KBM-7 (cell line): ENCODE measurements at regions not wholly inside any gene's neighbourhood (a gene's known extent, or its start where the extent isn't known, plus 50 kb on each side); places are given as distances from the start of the nearest gene placed in this dataset.

Experiments
- DNase-seq: peaks from one replicate; pipeline ENCODE4 v3.0.0-alpha.2; 2015
- in situ Hi-C: fragments of 300-500 bp; cut with MboI; formaldehyde crosslinking; loops from 2 replicates; pipeline ENCODE4 v1.14.3; 2020; ENCODE audit warnings: low sequenced_read_pairs, low pct_unique_long_range_greater_than_20kb, mixed read lengths

GRCh38 chr15:99440551-99441443 is 125.0 kb upstream of the MEF2A start:
- in situ Hi-C loops: no loop called here
- no peak for DNase-seq

GRCh38 chr15:99441444-99441800 is 124.4 kb upstream of the MEF2A start:
- in situ Hi-C loops: no loop called here
- no peak for DNase-seq

DNA sequence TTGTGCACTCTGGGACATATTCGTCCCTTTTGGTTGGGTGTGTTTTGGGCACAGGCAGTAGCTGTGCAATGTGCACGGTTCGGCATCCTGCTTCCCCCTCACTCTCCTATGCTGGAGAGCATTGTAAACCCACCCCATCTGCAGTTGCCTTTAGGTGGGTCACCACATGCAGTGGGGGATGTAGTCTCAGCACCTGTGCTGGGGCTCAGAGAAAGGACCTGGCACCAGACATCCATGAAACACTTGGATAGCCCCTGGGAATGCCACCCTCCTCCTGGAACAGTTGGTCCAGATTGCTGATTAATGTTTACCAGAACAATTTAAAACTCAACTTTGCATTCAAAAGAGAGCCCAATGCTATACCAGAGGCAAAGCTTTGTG is 123.9 kb upstream of the MEF2A start:
- DNase-seq: no peak

DNA sequence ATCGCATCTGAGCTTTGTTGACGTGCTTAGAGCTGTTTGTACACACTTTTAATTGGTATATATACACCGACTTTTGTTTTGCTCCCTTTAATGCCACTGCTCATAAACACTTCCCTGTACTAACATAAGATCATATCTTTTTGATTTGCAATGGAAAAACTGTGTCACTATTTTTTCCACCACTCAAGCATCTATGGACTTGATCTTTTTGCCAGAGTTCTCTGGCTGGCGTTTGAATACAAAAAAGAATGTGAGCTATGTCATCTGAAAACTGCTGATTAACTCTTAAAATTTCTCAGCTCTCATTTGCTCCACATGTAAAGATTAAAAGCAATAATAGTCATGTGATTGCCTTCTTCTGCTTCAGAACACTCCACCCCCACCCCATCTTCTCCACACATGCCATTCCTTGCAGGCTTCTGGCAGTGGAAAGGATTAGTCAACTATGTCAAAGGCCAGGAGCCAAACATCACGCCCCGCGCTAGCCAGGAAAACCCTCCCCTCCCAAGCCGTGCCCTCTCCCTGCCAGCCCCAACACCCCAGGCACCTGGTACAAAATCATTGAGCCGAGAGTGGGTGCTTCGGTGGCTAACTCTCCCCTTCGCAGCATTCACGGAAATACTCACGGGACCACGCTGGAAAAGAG is 123.4 kb upstream of the MEF2A start:
- in situ Hi-C loops: no loop called here
- DNase-seq: no peak

More for the DNA sequence above, 123.9 kb upstream of the MEF2A start:
- in situ Hi-C loops: no loop called here

DNA sequence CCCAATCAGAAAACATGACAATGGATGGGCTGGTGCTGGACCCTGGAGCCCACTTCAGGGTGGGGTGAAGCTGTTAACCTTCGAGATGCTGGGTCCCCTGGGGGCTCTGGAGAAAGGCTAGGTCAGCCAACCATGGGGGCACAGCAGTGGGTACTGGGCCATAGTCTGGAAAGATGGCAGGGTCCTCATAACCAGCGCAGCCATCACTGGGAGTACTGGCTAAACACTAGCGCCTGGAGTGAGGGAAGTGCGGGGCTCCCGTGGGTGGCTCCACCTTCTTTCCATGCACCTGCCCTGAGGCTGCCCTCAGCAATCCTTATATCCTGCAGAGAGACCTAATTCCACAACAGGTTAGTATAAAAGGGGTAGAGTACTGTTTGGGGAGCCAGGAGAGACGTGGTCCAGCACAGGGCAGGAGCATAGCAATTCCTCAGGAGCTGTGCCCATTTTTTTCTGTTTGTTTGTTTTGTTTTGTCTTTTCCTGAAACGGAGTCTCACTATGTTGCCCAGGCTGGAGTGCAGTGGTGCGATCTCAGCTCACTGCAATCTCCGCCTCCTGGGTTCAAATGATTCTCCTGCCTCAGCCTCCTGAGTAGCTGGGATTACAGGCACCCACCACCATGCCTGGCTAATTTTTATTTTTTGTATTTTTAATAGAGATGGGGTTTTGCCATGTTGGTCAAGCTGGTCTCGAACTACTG is 122.6 kb upstream of the MEF2A start:
- no peak for DNase-seq
- in situ Hi-C loops: no loop called here

DNA sequence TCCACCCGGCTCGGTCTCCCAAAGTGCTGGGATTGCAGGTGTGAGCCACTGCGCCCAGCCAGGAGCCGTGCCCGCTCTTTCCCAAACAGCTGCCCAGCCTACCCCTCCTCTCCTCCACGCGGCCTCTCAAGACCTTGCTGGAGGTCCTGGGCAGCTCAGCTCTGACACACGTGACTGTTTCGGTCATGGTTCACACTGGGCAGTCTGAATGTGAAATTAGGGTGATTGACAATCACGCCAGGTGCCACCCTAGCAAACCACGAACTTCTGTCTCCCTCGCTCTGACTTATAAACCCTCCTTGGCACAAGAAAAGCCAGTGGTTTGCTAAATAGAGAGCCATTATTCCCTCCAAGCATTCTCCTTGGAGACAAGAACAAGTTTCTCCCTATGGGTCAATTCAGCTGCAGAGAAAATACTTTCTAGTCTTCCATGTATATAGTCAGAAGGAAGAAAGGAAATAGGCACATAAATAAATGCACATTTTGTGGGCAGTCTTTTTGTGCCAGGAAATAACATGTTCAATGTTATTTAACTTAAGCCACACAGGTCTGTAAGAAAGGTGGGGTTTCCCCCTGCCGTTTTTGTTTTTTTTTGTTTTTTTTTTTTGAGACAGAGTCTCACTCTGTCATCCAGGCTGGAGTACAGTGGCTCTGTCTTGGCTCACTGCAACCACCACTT is 121.9 kb upstream of the MEF2A start:
- DNase-seq: no peak
- in situ Hi-C loops: no loop called here

- DNase-seq: no peak
- in situ Hi-C loops: no loop called here
These were observed 120.4 kb upstream of the MEF2A start for GRCh38 chr15:99445272-99445850.

- no peak for DNase-seq
- in situ Hi-C loops: no loop called here
These were observed 119.0 kb upstream of the MEF2A start for GRCh38 chr15:99446565-99447496.

- in situ Hi-C loops: no loop called here
- no peak for DNase-seq
These were observed 118.0 kb upstream of the MEF2A start for GRCh38 chr15:99447497-99448371.

DNA sequence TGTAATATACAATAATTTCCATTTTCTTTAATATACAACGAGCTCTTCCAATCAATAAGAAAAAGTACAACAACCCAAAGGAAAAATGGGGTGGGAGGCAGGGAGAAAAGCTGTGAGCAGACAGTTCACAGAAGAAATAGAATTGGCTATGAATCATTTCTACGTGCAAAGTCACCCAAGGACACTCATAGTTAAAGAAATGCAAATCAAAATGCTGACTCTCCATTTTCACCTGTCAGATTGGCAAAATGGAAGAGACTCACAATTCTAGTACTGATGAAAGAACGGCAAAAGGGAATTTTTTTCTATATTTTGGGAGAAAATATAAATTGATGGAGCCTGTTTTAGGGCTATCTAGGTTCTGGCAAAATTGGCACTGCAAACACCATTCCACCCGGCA is 116.3 kb upstream of the MEF2A start:
- in situ Hi-C loops: no loop called here
- no peak for DNase-seq

DNA sequence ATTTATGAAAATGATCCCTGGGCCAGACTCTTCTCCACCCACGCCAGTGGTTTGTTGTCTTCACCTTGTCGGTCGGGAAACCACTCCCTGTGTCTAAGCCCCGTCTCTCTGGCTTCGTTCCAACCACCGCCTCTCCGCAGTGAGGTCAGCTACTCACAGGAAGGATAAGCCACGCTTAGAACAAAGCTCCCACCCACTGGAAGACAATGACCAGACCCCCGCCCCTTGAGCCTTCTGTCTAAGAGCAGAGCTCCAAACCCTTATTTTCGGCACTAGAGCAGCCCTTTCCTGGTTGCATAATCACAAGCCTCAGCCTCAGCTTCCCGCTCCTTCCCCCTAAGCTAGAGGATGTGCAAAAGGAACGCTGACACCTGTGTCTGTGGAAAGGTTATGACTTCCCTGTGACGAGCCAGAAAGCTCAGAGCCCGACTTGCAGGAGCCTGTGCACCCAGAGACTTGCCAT is 114.9 kb upstream of the MEF2A start:
- peak; percentile 49 for DNase-seq

DNA sequence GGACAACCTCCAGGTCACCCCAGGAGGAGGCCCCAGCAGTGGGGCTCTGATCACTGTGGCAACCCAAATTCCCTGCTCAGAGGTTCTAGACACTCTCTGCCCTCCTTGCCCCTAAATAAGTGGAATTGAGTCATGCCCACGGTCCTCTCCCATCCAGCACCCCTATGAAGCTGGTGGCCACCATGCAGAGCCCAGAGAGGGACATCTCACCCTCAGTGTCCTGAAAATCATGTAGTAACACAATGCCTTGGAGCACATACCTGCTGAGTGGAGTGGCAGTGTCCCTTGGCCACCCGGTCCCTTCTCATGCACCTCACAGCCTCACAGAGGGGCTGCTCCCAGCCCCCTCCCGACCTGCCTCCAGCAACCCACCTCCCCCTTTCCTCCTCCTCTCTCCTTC is 114.3 kb upstream of the MEF2A start:
- in situ Hi-C loops: no loop called here

More for the DNA sequence above, 114.9 kb upstream of the MEF2A start:
- in situ Hi-C loops: no loop called here

GRCh38 chr15:99452010-99452409 is 113.8 kb upstream of the MEF2A start:
- no peak for DNase-seq
- in situ Hi-C loops: no loop called here

More for the DNA sequence above, 114.3 kb upstream of the MEF2A start:
- DNase-seq: no peak

DNA sequence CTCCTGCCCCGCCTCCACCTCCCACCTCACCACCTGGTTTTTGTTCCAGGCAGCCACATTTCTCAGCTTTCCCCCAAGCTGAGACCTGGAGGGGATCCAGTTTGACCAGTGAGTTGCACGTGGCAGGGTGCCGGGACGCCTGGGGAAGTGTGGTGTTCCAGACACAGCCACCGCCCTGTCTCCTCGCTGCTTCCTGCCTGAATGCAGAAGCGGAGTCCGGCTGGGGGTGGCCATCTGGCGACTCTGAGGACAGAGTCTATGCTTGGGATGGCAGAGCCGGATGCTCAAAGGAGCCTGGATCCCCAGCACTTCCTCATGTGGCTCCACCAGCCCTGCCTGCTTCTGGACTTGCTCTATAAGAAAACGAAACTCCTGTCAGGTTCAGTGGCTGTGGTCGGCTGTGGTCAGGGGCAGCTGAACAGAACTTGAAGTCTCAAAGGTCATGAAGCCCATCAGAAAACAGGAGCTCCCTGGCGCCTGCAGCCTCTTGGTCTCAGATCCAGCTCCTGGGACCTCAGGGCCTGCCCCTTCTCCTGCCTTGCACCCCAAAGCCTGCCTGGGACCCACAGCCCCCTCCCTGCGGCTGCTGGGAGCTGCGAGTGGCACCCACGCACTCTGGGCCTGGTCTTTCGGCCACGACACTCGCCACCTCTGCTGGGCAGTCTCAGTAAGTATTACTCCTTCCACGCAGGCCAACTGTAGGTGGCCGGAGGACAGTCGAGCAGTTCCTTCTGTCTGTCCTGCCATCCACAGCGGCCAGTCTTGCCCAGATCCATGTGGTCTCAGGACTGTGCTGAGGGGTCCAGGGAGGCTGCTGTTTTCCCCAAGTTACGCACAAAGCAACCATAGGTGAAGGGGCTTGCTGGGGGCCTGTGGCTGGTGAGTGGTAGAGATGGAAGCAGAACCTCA is 112.8 kb upstream of the MEF2A start:
- DNase-seq: peak; percentile 78

GRCh38 chr15:99453637-99454030 is 112.2 kb upstream of the MEF2A start:
- no peak for DNase-seq
- in situ Hi-C loops: no loop called here

More for the DNA sequence above, 112.8 kb upstream of the MEF2A start:
- in situ Hi-C loops: no loop called here

GRCh38 chr15:99454107-99454809 is 111.5 kb upstream of the MEF2A start:
- in situ Hi-C loops: no loop called here
- DNase-seq: no peak
